GM18499 (cell line): ENCODE measurements at regions not wholly inside any gene's neighbourhood (a gene's known extent, or its start where the extent isn't known, plus 50 kb on each side); places are given as distances from the start of the nearest gene placed in this dataset.
"Not testable (repeated sequence)": the region's sequence is repeated elsewhere in the genome, so short reads cannot be mapped to it uniquely, and the experiment has no call there.

Experiments
- ATAC-seq: cut with Tn5 transposase; IDR thresholded peaks from one replicate; pipeline ENCODE4 v1.9.1; 2021; ENCODE audit warnings: moderate number of reproducible peaks; ENCODE audit not compliant: insufficient read depth, unreplicated experiment

GRCh38 chr12:43255522-43256111, 296.4 kb downstream of the ADAMTS20 start:
- ATAC-seq, result no peak

- no peak for ATAC-seq
Measured at GRCh38 chr12:43252585-43252984, 299.4 kb downstream of the ADAMTS20 start.

GRCh38 chr12:43245947-43246346, 306.1 kb downstream of the ADAMTS20 start:
- ATAC-seq, result no peak

GRCh38 chr12:43241986-43242385, 310.0 kb downstream of the ADAMTS20 start:
- no peak for ATAC-seq

GRCh38 chr12:43238281-43238680, 313.7 kb downstream of the ADAMTS20 start:
- ATAC-seq, result no peak

- no peak for ATAC-seq
Measured at GRCh38 chr12:43237238-43237879, 314.6 kb downstream of the ADAMTS20 start.

GRCh38 chr12:43235721-43236120, 316.3 kb downstream of the ADAMTS20 start:
- ATAC-seq, result no peak

- ATAC-seq, result no peak
Measured at GRCh38 chr12:43233861-43234260, 318.1 kb downstream of the ADAMTS20 start.

GRCh38 chr12:43226151-43226550, 325.9 kb downstream of the ADAMTS20 start:
- ATAC-seq, result no peak

- not testable (repeated sequence) for ATAC-seq
Measured at GRCh38 chr12:43224190-43224805, 327.7 kb downstream of the ADAMTS20 start.

- no peak for ATAC-seq
Measured at GRCh38 chr12:43222796-43223195, 329.2 kb downstream of the ADAMTS20 start.

- no peak for ATAC-seq
Measured at GRCh38 chr12:43221216-43221615, 330.8 kb downstream of the ADAMTS20 start.

- ATAC-seq, result no peak
Measured at GRCh38 chr12:43216490-43216889, 335.5 kb downstream of the ADAMTS20 start.

GRCh38 chr12:43214166-43214565, 337.8 kb downstream of the ADAMTS20 start:
- no peak for ATAC-seq

GRCh38 chr12:43213608-43214007, 338.4 kb downstream of the ADAMTS20 start:
- ATAC-seq, result no peak

GRCh38 chr12:43210485-43211192, 341.4 kb downstream of the ADAMTS20 start:
- peak; percentile 94 for ATAC-seq

GRCh38 chr12:43208627-43209026, 343.4 kb downstream of the ADAMTS20 start:
- no peak for ATAC-seq

- ATAC-seq, result no peak
Measured at GRCh38 chr12:43208221-43208620, 343.8 kb downstream of the ADAMTS20 start.

GRCh38 chr12:43206396-43206795, 345.6 kb downstream of the ADAMTS20 start:
- ATAC-seq, result no peak

- no peak for ATAC-seq
Measured at GRCh38 chr12:43198608-43199007, 353.4 kb downstream of the ADAMTS20 start.

- no peak for ATAC-seq
Measured at GRCh38 chr12:43196268-43196907, 355.6 kb downstream of the ADAMTS20 start.
